Kidney tubule cell (primary cell): ENCODE measurements at regions not wholly inside any gene's neighbourhood (a gene's known extent, or its start where the extent isn't known, plus 50 kb on each side); places are given as distances from the start of the nearest gene placed in this dataset.
"Not testable (repeated sequence)": the region's sequence is repeated elsewhere in the genome, so short reads cannot be mapped to it uniquely, and the experiment has no call there.

ENCODE experiments used
- DNase-seq: peaks from one replicate; pipeline ENCODE4 v3.0.0-alpha.2; 2018; ENCODE audit warnings: low spot score

DNA sequence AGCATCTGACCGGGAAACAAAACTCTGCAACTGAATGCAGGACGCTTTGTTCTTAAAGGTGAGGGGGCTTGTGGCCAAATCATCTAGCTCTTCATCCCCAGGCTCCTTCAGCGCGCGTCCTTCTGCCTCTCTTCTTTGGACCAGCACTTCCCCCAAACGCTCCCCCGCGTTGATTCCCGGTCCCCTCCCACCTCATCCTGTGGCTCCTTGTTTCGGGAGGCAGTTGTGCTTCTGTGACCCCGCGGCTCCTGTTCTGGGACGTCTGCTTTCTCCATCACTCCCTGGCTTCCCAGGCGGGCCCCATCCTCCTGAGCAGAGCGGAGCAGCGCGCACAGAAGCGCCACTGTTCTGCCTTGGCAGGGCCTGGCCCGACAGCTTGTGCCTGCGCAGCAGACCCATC, 109.7 kb upstream of the ZNG1E start:
- not testable (repeated sequence) for DNase-seq

- not testable (repeated sequence) for DNase-seq
Measured at GRCh38 chr9:65519018-65519417, 156.7 kb upstream of the ZNG1E start.

- DNase-seq: not testable (repeated sequence)
Measured at GRCh38 chr9:65514465-65514864, 161.3 kb upstream of the ZNG1E start.

DNA sequence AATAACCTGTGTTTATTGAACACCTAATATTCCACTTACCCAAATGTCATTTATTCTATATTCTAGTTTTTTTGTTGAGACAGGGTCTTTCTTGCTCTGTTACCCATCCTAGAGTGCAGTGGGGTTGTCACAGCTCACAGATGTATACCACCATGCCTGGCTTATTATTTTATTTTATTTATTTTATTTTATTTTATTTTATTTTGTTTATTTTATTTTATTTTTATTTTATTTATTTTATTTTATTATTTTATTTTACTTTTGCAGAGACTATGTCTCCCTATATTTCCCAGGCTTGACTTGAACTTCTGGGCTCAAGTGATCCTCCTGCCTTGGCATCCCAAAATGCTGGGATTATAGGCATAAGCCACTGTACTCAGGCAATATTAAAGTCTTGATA, 167.8 kb upstream of the ZNG1E start:
- not testable (repeated sequence) for DNase-seq

- DNase-seq: not testable (repeated sequence)
Measured at GRCh38 chr9:65504686-65505085, 171.0 kb upstream of the ZNG1E start.

DNA sequence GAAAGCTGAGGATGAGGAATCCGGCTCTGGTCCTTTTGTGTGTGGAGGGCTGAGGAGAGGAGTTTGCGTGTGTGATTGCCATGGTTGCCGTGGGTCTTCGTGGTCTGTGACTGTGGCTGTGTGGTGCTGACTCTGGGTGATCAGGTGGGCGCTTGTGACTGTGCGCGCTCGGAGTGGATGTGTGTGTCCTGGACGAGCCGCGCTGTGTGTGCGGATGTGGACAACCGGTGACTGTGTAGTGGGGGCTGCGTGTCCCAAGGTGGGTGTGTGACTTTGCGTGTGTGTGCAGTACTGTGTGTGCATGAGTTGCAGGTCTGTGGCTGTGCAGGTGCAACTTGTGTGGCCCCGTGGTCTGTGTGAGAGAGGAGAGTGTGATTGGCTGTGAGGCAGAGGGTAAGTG, 172.0 kb upstream of the ZNG1E start:
- not testable (repeated sequence) for DNase-seq

DNA sequence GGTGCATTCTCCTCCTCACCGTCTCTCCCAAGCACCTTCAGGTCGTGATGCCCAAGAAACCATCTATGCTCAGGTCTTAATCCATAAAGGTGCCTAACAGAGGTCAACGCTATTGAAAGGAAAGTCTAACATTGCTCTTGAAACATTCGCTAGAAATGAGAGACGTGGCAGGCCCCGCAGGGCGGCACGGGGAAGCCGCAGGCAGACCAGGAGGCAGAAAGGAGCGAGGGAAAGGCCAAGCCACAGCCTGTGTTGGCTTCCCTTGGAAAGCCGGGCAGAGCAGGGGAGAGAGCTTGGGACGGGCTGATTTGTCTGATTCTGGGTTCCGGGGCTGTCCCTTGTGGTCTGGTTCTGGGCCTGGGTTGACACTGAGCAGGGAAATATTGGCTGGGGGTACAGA, 192.8 kb upstream of the ZNG1E start:
- not testable (repeated sequence) for DNase-seq

- DNase-seq: not testable (repeated sequence)
Measured at GRCh38 chr9:65481291-65481690, 194.4 kb upstream of the ZNG1E start.

- DNase-seq: not testable (repeated sequence)
Measured at GRCh38 chr9:65474891-65475290, 189.9 kb upstream of the FOXD4L5 start.

DNA sequence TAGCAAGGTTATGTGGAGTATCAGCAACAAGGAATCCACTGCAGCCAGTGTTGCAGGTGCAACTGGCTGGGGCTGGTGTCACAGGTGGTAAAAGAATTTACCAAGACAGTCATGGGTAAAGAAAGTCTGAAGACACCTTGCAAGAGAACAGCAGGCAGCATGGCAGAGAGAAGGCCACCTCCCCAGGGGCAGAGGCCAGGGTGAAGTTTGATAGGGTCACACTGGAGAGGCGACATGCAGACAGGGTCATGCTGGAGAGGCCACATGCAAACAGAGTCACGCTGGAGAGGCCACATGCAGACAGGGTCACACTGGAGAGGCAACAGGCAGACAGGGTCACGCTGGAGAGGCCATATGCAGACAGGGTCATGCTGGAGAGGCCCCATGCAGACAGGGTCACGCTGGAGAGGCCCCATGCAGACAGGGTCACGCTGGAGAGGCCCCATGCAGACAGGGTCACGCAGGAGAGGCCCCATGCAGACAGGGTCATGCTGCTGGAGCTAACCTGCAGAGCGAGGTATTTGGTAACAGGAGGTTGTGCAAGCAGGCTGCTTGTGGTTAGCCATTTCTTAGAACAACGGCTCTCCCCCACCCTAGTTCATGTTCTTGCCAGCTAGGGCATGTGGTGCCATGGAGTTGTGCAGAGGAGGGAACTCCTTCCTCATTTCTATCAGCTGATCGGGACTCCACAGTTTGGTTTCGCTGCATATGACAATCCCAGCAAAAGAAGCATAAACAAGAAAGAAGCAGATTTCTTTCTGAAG, 188.2 kb upstream of the FOXD4L5 start:
- DNase-seq: not testable (repeated sequence)

- DNase-seq: not testable (repeated sequence)
Measured at GRCh38 chr9:65471106-65471505, 186.1 kb upstream of the FOXD4L5 start.

- not testable (repeated sequence) for DNase-seq
Measured at GRCh38 chr9:65466911-65467734, 182.1 kb upstream of the FOXD4L5 start.

DNA sequence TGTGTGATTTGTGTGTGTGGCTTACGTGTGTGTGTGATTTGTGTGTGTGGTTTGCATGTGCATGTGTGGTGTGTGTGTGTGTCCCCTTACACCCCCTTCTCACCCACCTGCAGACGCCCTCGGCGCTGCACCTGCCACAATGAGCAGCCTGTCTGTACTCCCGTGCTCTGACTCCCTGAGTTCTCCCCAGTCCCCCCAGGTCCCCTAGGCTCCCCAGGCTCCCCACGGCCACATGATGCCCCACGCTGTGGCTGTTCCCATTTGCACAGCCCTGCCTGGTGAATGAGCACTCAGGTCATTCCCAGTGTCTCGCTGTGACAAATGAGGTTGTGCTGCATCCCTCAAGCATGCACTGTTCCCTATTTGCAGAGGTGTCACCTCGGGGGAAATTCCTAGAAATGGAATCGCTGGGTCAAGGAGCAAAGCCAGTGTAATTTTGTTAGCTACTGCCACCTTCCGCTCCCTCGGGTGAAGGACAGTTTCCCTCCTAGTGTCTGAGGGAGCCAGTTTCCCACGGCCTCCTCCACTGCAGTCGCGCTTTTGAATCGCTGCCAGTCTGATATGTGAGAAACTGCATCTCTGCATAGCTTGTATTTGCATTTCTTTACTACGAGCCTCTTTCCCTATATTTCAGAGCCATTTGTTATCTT, 180.4 kb upstream of the FOXD4L5 start:
- not testable (repeated sequence) for DNase-seq

GRCh38 chr9:65462476-65462875, 177.5 kb upstream of the FOXD4L5 start:
- not testable (repeated sequence) for DNase-seq

- no peak for DNase-seq
Measured at GRCh38 chr9:65459756-65460320, 174.8 kb upstream of the FOXD4L5 start.

DNA sequence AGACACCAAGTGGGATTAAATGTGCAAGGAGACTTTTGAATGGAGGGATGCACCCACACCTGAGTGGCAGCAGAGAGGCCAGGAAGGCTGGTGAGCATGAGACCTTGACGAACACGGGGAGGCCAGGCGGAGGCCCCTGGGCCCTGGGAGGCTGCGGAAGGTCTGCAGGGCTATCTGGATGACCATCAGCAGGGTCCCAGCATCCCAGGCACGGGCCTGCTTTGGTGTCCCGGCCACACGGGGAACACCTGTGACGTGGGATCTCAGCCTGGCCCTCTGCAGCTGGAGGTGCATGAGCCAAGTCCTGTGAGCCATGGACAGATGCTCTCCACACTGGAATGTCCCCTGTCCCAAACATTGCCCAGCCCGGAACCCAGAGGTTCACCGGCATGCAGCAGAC, 174.0 kb upstream of the FOXD4L5 start:
- no peak for DNase-seq

GRCh38 chr9:65458465-65458864, 173.5 kb upstream of the FOXD4L5 start:
- no peak for DNase-seq

DNA sequence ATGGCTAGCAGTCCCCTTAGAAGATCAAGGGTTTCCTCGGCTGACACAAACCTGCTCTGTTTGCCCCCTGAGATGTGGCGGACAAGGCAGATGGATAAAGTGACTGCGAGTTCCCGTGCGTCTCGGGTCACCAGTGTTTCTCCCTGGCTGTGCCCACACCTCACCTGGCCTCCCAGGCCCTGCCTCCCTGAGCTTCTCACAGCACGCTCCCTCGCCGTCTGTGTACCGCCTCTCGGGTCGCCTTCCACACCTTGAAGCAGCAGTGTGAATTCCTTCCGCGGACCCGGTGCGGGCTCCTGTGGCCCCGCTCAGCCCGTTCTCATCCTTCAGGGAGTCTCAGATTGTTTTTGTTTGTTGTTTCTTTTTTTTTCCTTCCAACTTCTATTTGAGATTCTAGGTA, 172.0 kb upstream of the FOXD4L5 start:
- DNase-seq: not testable (repeated sequence)

DNA sequence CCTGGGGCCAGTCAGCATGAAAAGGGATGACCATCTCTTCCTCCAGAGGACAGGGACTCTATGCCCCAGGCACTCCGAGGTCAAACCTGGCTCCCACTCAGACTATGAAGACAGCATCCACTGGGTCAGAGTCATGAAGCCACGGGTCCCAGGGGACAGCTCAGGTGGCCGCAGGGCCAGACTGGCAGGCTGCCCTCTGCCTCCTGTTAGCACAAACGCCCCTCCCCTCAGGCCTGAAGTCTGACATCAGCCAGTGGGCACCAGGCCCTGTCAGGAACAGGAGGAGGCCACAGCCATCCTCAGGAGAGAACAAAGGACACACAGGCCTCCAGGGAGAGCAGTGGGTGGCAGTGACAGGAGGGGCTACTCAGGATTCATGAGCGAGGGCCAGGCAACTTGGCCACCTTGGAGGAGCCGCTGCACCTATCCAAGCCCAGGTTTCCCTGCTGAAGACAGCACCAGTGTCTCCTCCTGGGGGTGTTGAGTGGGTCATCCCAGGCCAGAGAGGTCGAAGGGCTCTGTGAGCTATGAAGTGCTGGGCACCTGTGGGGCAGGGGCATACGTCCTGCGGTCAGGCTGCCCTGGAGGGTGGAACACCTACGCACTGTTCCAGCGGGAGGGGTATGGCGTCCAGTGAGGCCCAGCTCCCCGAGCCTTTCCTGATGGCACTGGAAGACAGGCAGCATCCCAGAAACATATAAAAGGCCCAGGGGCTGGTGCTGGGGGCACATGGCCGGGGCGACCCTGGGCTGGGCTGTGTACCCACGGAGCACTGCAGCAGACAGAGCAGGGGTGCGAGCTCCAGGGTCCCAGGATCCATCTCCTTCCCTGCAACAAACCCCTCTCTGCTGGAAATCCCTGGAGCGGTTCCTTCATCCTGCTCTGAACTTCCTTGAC, 171.0 kb upstream of the FOXD4L5 start:
- not testable (repeated sequence) for DNase-seq

GRCh38 chr9:65455136-65455535, 170.1 kb upstream of the FOXD4L5 start:
- not testable (repeated sequence) for DNase-seq

GRCh38 chr9:65454666-65455065, 169.7 kb upstream of the FOXD4L5 start:
- not testable (repeated sequence) for DNase-seq
